ENCODE measurements at regions not wholly inside any gene's neighbourhood (a gene's known extent, or its start where the extent isn't known, plus 50 kb on each side); places are given as distances from the start of the nearest gene placed in this dataset.

GRCh38 chr10:44685220-44685619 is 225.9 kb upstream of the TMEM72 start:
- no peak for TF ChIP-seq CTCF (IDR thresholded peaks at IDR 0.05)
- no peaks in the 10 kb centered on the region for H3K27me3 Mint-ChIP-seq (ENCODE audit: low read depth)
- H3K36me3 Mint-ChIP-seq (ENCODE audit: low read depth): no peaks in the 10 kb centered on the region
- no peak for DNase-seq (ENCODE audit: low spot score)
- H3K9me3 Mint-ChIP-seq (ENCODE audit: low read depth): no peaks in the 10 kb centered on the region
- H3K4me1 Mint-ChIP-seq (ENCODE audit: low read depth): peaks cover 3% of the 10 kb centered on the region
- no peak overlapping the region for H3K27ac Mint-ChIP-seq (ENCODE audit: unreplicated experiment)
- H3K4me3 Mint-ChIP-seq (ENCODE audit: unreplicated experiment): no peak overlapping the region

DNA sequence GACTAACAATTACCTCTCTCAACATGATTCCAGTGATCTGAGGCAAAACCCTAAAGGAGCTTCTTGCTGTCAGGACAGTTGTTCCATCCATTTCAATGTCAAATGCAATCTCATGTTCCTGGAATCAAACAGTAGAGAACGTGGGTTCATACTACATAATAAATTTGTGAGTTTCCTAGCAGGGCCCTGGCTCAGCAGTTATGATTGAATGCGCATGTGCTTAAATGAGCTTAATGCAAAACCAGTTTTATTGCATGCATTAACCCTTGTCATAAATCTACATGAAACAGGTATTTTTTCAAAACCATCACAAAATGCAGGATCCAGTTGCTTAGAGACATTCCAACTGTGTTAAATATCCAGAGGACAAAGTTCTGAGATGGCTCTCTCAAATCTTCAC is 225.4 kb upstream of the TMEM72 start:
- Mint-ChIP-seq H3K36me3 (ENCODE audit: low read depth) (no peaks in the 10 kb centered on the region), H3K4me1 (ENCODE audit: low read depth) (peaks cover 3% of the 10 kb centered on the region), H3K27me3 (ENCODE audit: low read depth) (no peaks in the 10 kb centered on the region), H3K27ac (ENCODE audit: unreplicated experiment) (no peak overlapping the region), H3K9me3 (ENCODE audit: low read depth) (no peaks in the 10 kb centered on the region), H3K4me3 (ENCODE audit: unreplicated experiment) (no peak overlapping the region)
- no peak for DNase-seq (ENCODE audit: low spot score)
- no peak for TF ChIP-seq CTCF (IDR thresholded peaks at IDR 0.05)

DNA sequence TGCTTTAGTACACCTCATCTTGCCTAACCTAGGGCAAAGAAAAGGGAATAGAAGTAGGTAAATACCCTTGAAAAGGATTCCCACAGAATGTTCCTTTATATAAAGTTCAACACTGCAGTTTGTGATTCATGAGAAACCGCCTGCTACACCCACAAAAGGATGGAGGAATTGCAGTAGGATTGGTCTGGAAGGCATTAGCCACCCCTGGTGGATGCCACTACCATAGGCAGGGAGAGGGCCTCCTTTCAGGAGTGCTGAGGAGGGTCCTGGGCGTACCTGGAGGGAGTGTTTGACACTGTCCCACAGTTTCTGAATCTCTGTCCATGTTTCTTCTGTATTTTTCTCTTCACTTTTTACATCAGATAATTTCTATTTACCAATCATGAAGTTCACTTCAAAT is 221.8 kb upstream of the TMEM72 start:
- H3K27ac Mint-ChIP-seq (ENCODE audit: unreplicated experiment): no peak overlapping the region
- H3K36me3 Mint-ChIP-seq (ENCODE audit: low read depth): no peaks in the 10 kb centered on the region
- no peaks in the 10 kb centered on the region for H3K27me3 Mint-ChIP-seq (ENCODE audit: low read depth)
- DNase-seq (ENCODE audit: low spot score): no peak
- no peaks in the 10 kb centered on the region for H3K4me1 Mint-ChIP-seq (ENCODE audit: low read depth)
- TF ChIP-seq CTCF (IDR thresholded peaks at IDR 0.05): peak; percentile 56
- no peak overlapping the region for H3K4me3 Mint-ChIP-seq (ENCODE audit: unreplicated experiment)
- H3K9me3 Mint-ChIP-seq (ENCODE audit: low read depth): peaks cover 3% of the 10 kb centered on the region

DNA sequence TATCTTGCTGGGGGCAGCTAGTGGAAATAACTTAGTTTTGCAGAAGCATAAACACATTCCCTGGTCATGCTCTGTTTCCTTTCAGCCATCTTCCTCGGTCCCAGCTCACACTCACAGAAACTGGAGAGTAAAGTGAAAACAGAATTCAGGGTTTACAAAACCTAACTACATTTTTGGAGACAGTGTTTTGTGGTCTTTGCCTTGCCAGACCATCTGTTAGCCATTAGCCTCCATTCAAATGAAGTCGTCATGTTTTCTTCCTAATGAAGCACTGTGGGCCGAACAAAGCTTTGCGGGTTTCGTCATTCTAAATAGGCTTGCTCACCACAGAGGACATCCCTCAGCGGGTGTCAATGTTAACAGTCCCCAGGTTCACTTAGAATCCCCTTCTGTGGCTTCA is 214.6 kb upstream of the TMEM72 start:
- H3K9me3 Mint-ChIP-seq (ENCODE audit: low read depth): peaks cover 15% of the 10 kb centered on the region
- no peak for TF ChIP-seq CTCF (IDR thresholded peaks at IDR 0.05)
- no peaks in the 10 kb centered on the region for H3K36me3 Mint-ChIP-seq (ENCODE audit: low read depth)
- H3K27me3 Mint-ChIP-seq (ENCODE audit: low read depth): no peaks in the 10 kb centered on the region
- peak overlapping the region; percentile 73 for H3K27ac Mint-ChIP-seq (ENCODE audit: unreplicated experiment)
- no peak for DNase-seq (ENCODE audit: low spot score)
- H3K4me3 Mint-ChIP-seq (ENCODE audit: unreplicated experiment): no peak overlapping the region
- H3K4me1 Mint-ChIP-seq (ENCODE audit: low read depth): peaks cover 12% of the 10 kb centered on the region

DNA sequence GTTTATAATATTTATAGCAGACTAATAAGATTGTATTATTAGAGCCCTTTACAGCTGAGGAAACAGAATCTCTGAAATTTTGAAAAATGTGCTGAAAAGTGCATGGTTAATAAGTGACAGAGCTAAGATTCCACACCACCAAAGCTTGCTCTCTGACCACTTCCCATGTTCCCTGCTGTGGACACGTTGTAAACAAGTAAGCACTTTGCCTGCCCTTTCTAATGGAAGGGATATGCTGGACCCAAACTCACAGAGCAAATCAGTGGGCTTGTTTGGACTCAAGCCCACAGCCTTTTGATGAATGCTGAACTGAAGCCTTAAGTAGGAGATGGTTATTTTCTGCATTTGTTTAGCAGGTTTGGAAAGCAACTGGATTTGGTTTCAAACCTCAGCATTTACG is 214.0 kb upstream of the TMEM72 start:
- Mint-ChIP-seq H3K9me3 (ENCODE audit: low read depth) (peaks cover 20% of the 10 kb centered on the region), H3K36me3 (ENCODE audit: low read depth) (no peaks in the 10 kb centered on the region), H3K4me1 (ENCODE audit: low read depth) (peaks cover 12% of the 10 kb centered on the region), H3K27ac (ENCODE audit: unreplicated experiment) (peak overlapping the region; percentile 27), H3K4me3 (ENCODE audit: unreplicated experiment) (no peak overlapping the region), H3K27me3 (ENCODE audit: low read depth) (no peaks in the 10 kb centered on the region)
- no peak for TF ChIP-seq CTCF (IDR thresholded peaks at IDR 0.05)
- DNase-seq (ENCODE audit: low spot score): no peak

Data from chondrocyte (in vitro differentiated cells).